Lower lobe of right lung (tissue), 2 donors: ENCODE measurements at regions not wholly inside any gene's neighbourhood (a gene's known extent, or its start where the extent isn't known, plus 50 kb on each side); places are given as distances from the start of the nearest gene placed in this dataset.

Experiments used
- ATAC-seq, 2 donors: fragments of 200-7000 bp; cut with Tn5 transposase; one replicate each; pipeline ENCODE4 v1.9.1; 2020 to 2022; ENCODE audit warnings: mild to moderate bottlenecking in 2 of 2, moderate library complexity in 2 of 2
- DNase-seq: peaks from one replicate; pipeline ENCODE4 v3.0.0-alpha.2; 2020
- H3K27ac ChIP-seq: fragments of 200-600 bp; one replicate; pipeline ENCODE4 v1.8.0; 2022
- H3K27me3 ChIP-seq: fragments of 200-600 bp; one replicate; pipeline ENCODE4 v1.8.0; 2022; ENCODE audit warnings: low read depth
- H3K36me3 ChIP-seq: fragments of 200-600 bp; one replicate; pipeline ENCODE4 v1.8.0; 2022; ENCODE audit warnings: mild to moderate bottlenecking
- H3K4me1 ChIP-seq: fragments of 200-600 bp; one replicate; pipeline ENCODE4 v1.8.0; 2022
- H3K4me3 ChIP-seq: fragments of 200-600 bp; one replicate; pipeline ENCODE4 v1.8.0; 2022; ENCODE audit warnings: mild to moderate bottlenecking
- H3K9me3 ChIP-seq: fragments of 200-600 bp; one replicate; pipeline ENCODE4 v1.8.0; 2022
- intact Hi-C: fragments of 100-400 bp; cut with DNase I; formaldehyde crosslinking; loops from one replicate; pipeline ENCODE4 v1.11.0; 2022
- TF ChIP-seq, protein P1 (sequence below): fragments of 200-600 bp; IDR thresholded peaks from one replicate; pipeline ENCODE4 v1.8.0; 2022; ENCODE audit warnings: antibody characterized with exemption, mild to moderate bottlenecking
- donor health status: DM: no; HTN: yes; CAD: no; lungs with severe emphysema.

DNA sequence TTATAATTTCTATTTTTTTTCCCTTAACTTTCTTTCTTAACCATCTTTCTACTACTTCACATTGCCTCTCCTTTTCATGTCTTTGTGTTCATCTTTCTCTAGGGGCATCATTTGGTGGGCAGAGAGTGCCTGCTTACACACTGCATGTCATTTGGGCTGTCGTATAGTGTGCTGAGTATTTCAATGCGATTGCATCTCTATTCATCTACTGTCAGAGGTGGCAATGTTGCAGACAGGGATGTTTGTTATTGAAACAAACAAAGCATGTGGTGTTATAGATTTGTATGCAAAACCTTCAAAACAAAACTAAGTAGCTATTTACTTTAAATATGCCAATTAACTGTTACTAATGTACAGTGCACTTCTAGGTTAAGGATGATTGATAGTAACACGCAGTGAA, 141.1 kb upstream of the MEF2C start:
- TF ChIP-seq, protein P1, sequence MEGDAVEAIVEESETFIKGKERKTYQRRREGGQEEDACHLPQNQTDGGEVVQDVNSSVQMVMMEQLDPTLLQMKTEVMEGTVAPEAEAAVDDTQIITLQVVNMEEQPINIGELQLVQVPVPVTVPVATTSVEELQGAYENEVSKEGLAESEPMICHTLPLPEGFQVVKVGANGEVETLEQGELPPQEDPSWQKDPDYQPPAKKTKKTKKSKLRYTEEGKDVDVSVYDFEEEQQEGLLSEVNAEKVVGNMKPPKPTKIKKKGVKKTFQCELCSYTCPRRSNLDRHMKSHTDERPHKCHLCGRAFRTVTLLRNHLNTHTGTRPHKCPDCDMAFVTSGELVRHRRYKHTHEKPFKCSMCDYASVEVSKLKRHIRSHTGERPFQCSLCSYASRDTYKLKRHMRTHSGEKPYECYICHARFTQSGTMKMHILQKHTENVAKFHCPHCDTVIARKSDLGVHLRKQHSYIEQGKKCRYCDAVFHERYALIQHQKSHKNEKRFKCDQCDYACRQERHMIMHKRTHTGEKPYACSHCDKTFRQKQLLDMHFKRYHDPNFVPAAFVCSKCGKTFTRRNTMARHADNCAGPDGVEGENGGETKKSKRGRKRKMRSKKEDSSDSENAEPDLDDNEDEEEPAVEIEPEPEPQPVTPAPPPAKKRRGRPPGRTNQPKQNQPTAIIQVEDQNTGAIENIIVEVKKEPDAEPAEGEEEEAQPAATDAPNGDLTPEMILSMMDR: no peak
- intact Hi-C loops: no loop called here
- no peaks in the 10 kb centered on the region for H3K9me3 ChIP-seq
- no peak overlapping the region for H3K4me3 ChIP-seq
- ATAC-seq (no peak), DNase-seq (no peak)
- H3K27me3 ChIP-seq: no peaks in the 10 kb centered on the region
- H3K27ac ChIP-seq: no peak overlapping the region
- H3K4me1 ChIP-seq: no peaks in the 10 kb centered on the region
- H3K36me3 ChIP-seq: no peaks in the 10 kb centered on the region

DNA sequence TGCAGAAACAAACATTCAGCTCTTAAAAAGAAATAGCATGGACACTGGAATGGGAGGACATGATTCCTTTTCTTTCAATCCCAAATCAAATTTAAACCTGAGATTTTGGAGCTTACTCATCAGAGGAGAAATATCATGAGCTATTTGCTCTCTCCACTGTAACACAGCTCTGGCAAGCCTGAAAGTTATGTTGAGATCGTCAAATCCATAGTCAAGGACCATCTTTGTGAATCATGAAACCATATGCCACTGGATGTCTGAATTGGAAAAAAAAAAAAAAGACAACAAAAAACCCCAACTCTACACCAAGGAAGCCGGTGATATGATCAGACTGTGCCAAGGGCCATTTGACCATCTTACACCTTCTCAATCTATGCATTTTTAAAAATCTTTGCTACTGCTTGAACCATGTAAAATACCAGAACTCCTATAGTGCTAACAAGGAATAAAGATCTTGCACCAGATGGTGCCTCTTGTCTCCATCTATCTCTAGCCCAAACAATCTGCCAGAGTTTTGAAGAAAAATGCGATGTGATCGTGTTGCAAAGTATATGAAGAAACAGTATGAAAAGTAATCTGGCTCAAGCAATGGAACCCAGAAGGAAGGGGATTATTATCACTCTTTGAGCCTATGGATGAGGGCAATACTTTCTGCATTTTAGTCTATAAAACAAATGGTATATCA, 138.1 kb upstream of the MEF2C start:
- ATAC-seq: no peak
- Histone ChIP-seq H3K36me3 (no peaks in the 10 kb centered on the region), H3K4me3 (no peak overlapping the region), H3K4me1 (no peaks in the 10 kb centered on the region), H3K27me3 (no peaks in the 10 kb centered on the region), H3K9me3 (no peaks in the 10 kb centered on the region), H3K27ac (no peak overlapping the region)
- no peak for DNase-seq
- intact Hi-C loops: no loop called here
- TF ChIP-seq, protein P1: no peak

DNA sequence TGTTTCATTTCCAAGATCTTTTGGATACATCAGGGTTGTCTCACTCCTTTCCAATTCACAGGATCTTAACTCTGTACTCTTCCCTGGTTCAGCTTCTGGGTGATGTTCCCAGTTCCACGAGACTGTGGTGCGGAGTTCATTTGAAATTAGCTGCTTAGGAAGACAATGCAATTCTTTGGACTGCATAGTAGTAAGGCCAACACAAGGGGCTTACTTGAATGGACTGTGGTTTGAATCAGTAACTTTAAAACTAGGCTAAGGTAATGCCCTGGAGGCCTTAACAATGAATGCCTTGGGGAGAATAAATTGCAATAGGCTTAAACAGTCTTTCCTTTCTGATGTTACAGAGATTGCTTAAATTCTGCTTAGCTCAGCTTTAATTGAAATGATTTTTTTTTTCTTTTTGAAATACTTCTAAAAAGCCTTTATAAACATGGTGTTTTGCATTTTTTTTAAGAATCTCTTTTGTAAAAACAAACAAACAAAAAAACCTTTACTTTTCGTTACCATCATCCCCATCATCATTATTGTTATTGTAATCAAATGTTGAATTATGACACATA, 133.8 kb upstream of the MEF2C start:
- TF ChIP-seq, protein P1: no peak
- Histone ChIP-seq H3K4me3 (no peak overlapping the region), H3K9me3 (no peaks in the 10 kb centered on the region), H3K27me3 (no peaks in the 10 kb centered on the region), H3K36me3 (no peaks in the 10 kb centered on the region), H3K27ac (no peak overlapping the region), H3K4me1 (no peaks in the 10 kb centered on the region)
- intact Hi-C loops: no loop called here
- DNase-seq (no peak), ATAC-seq (no peak)

DNA sequence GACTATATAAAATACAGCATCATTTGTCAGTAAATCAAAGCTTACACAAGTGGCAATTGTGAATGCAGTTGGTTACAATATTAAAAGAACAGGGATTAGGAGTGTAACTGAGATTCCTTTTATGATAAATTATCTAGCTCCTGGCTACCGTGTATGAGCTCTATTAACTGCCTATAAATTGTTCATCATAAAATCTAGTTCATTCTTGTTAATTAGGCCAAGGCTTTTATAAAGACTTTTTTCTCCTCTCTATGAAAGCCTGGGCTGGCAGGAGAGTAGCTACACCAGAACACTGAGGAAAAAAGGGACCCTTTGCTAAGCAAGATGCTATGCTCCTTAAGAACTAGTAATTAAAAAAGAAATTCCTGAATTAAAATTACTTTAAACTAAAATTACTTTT, 132.4 kb upstream of the MEF2C start:
- ATAC-seq (no peak), DNase-seq (no peak)
- no peak overlapping the region for H3K4me3 ChIP-seq
- no peaks in the 10 kb centered on the region for H3K27me3 ChIP-seq
- H3K36me3 ChIP-seq: no peaks in the 10 kb centered on the region
- H3K27ac ChIP-seq: no peak overlapping the region
- H3K9me3 ChIP-seq: no peaks in the 10 kb centered on the region
- no peaks in the 10 kb centered on the region for H3K4me1 ChIP-seq
- intact Hi-C loops: no loop called here
- TF ChIP-seq, protein P1: no peak

DNA sequence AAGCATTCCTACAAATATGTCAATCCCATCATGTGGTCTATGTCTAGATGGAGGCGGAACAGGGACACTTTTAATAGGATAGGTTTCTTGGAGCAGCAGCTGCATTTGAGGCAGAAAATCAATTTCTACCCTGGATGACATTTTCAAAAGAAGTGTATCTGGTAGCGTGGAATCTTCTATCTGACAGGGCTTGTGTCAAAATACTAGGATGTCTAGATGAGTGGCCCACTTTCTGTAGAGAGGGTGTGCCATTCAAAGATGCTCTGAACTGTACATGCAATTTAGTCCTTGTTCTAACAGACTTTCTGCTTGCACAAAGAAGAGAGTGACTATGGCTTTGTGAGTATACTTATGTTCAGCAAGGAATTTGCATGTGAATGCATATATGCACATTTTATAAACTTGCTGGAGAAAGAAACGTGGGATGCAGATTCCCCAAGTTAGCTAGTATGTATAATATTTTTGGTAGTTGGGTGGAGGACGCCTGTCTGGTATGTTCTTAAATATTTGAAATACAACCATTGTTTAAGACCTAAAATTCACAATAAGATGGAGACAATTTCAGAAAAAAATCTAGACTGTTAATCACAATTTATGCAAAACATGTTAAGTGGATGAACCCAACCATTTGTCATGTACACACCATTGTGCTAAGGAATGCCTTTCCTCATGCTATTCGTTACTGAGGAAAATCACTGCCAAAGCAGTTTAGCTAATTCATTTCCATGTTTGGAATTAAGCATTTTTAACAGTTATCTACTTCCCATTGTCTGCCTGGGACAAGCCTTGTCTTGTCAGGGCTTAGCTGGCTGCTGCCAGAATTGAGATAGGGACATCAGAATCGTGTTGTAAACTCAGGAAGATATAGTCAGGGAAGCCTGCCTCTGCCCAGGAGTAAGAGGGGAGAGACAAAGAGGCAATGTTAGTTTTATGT, 129.1 kb upstream of the MEF2C start:
- no peak for DNase-seq
- Histone ChIP-seq H3K4me1 (no peaks in the 10 kb centered on the region), H3K36me3 (no peaks in the 10 kb centered on the region), H3K9me3 (no peaks in the 10 kb centered on the region), H3K27me3 (no peaks in the 10 kb centered on the region), H3K4me3 (no peak overlapping the region), H3K27ac (no peak overlapping the region)
- TF ChIP-seq, protein P1: no peak
- intact Hi-C loops: no loop called here
- no peak for ATAC-seq
